ENCODE measurements at regions not wholly inside any gene's neighbourhood (a gene's known extent, or its start where the extent isn't known, plus 50 kb on each side); places are given as distances from the start of the nearest gene placed in this dataset.

DNA sequence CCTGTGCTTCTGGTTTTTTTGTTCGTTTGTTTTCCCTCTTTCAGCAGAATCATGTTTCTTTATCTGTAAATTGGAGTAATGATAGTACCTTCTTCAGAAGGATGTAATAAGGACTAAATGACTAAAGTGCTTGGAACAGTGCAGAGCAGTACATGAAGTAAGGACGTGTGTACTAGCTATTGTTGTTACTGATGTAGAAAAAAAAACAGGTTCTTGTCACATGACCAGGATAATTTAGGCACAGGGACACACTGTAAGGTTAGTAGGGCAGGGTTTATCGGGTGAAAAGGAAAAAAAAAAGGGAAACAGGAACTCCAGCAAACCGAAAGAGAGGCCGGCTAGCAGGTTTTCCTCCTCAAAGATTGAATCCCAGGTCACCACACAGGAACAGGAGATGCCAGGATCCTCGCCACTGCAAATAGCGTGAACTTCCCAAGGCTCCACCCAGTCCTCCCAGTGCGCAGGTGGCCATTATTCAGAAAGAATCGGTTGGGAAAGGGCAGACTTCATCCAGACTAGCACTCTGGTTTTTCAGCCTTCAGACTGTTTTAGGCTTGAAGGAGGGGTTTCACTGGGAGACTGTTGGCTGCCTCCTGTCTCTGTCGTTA, 63.8 kb upstream of the PRRC2C start:
- H3K27ac ChIP-seq = no peak overlapping the region
- no peaks in the 10 kb centered on the region for H3K9me3 ChIP-seq
- intact Hi-C loops (cut with DNase I; ENCODE audit: low total_unique reads) (no loop called here), in situ Hi-C loops (cut with MboI; ENCODE audit: low sequenced_read_pairs in 4 of 4) (no loop called here)
- ATAC-seq (no peak), DNase-seq (no peak)
- no peak overlapping the region for H3K4me3 ChIP-seq
- no peaks in the 10 kb centered on the region for H3K27me3 ChIP-seq
- no peaks in the 10 kb centered on the region for H3K36me3 ChIP-seq
- TF ChIP-seq, protein P1, sequence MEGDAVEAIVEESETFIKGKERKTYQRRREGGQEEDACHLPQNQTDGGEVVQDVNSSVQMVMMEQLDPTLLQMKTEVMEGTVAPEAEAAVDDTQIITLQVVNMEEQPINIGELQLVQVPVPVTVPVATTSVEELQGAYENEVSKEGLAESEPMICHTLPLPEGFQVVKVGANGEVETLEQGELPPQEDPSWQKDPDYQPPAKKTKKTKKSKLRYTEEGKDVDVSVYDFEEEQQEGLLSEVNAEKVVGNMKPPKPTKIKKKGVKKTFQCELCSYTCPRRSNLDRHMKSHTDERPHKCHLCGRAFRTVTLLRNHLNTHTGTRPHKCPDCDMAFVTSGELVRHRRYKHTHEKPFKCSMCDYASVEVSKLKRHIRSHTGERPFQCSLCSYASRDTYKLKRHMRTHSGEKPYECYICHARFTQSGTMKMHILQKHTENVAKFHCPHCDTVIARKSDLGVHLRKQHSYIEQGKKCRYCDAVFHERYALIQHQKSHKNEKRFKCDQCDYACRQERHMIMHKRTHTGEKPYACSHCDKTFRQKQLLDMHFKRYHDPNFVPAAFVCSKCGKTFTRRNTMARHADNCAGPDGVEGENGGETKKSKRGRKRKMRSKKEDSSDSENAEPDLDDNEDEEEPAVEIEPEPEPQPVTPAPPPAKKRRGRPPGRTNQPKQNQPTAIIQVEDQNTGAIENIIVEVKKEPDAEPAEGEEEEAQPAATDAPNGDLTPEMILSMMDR (IDR thresholded peaks at IDR 0.05 in 4 of 5, conservative IDR thresholded peaks at IDR 0.05 in 1 of 5) = no peak
- TF ChIP-seq POLR2A (IDR thresholded peaks at IDR 0.05) = no peak
- H3K4me1 ChIP-seq = no peaks in the 10 kb centered on the region

DNA sequence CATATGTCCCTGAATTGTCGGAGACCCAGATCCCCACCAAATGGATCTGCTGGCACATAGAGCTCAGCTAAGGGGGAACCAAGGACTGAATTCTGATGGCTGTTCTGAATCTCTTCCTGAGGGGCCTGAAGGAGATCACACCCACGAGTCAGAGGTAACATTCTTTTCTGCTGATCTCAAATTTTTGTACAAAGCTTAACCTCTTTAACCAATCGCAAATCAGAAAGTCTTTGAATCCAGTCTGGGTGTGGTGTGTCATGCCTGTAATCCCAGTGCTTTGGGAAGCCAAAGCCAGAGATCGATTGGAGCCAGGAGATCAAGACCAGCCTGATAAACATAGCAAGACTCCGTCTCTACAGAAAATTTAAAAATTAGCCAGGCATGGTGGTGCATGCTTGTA, 62.8 kb upstream of the PRRC2C start:
- TF ChIP-seq, protein P1 (IDR thresholded peaks at IDR 0.05 in 4 of 5, conservative IDR thresholded peaks at IDR 0.05 in 1 of 5) = no peak
- no peak for TF ChIP-seq POLR2A (IDR thresholded peaks at IDR 0.05)

DNA sequence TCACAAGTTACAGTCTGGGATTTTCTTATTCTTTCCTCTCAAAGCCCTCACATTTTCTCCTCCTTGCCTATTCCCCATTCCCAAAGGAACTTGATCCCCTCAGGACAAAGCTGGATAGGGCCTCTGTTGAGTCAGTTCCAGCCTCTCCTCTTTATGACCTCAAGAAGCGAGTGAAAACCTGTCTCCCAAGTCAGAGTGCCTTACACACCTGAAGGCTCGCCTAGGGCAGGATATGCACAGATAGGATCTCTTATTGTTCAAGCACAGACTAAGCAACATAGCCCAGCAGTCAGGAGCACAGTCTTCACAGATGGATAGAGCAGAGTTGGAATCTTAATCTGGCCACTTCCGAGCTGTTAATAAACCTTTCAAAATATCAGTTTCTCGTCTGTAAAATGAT, 60.8 kb upstream of the PRRC2C start:
- intact Hi-C loops (cut with DNase I; ENCODE audit: low total_unique reads) (no loop called here), in situ Hi-C loops (cut with MboI; ENCODE audit: low sequenced_read_pairs in 4 of 4) (no loop called here)
- no peaks in the 10 kb centered on the region for H3K27me3 ChIP-seq
- no peak overlapping the region for H3K27ac ChIP-seq
- TF ChIP-seq, protein P1 (IDR thresholded peaks at IDR 0.05 in 4 of 5, conservative IDR thresholded peaks at IDR 0.05 in 1 of 5) = no peak
- no peak for TF ChIP-seq POLR2A (IDR thresholded peaks at IDR 0.05)
- no peak overlapping the region for H3K4me3 ChIP-seq
- DNase-seq = no peak
- no peaks in the 10 kb centered on the region for H3K9me3 ChIP-seq
- peaks cover 0 to 3% of the 10 kb centered on the region in 2 donors for H3K4me1 ChIP-seq
- no peaks in the 10 kb centered on the region for H3K36me3 ChIP-seq
- no peak for ATAC-seq

More for the DNA sequence above, 62.8 kb upstream of the PRRC2C start:
- Histone ChIP-seq H3K36me3 (no peaks in the 10 kb centered on the region), H3K4me1 (no peaks in the 10 kb centered on the region), H3K27ac (no peak overlapping the region), H3K9me3 (no peaks in the 10 kb centered on the region), H3K27me3 (no peaks in the 10 kb centered on the region), H3K4me3 (no peak overlapping the region)
- intact Hi-C loops (cut with DNase I; ENCODE audit: low total_unique reads) (no loop called here), in situ Hi-C loops (cut with MboI; ENCODE audit: low sequenced_read_pairs in 4 of 4) (no loop called here)
- DNase-seq = no peak
- no peak for ATAC-seq

DNA sequence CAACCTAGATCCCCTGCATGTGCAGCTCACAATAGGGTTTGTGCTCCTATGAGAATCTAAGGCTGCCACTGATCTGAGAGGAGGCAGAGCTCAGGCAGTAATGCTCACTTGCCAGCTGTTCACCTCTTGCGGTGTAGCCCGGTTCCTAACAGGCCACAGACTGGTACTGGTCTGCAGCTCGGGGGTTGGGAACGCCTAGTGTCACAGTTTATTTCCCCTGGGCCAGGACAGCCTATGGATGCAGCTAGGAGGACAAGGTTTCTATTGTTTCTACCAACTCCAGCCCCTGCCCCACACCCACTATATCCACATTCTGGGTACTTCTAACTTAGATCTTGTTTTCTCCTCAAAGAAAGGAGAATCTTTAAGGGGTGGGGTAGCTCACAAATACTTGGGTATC, 58.7 kb upstream of the PRRC2C start:
- Histone ChIP-seq H3K4me1 (peaks cover 0 to 3% of the 10 kb centered on the region in 2 donors), H3K9me3 (no peaks in the 10 kb centered on the region), H3K27me3 (no peaks in the 10 kb centered on the region), H3K4me3 (no peak overlapping the region), H3K36me3 (no peaks in the 10 kb centered on the region), H3K27ac (no peak overlapping the region)
- in situ Hi-C loops (cut with MboI; ENCODE audit: low sequenced_read_pairs in 4 of 4) (no loop called here), intact Hi-C loops (cut with DNase I; ENCODE audit: low total_unique reads) (no loop called here)
- DNase-seq (no peak), ATAC-seq (no peak)
- TF ChIP-seq, protein P1 (IDR thresholded peaks at IDR 0.05 in 4 of 5, conservative IDR thresholded peaks at IDR 0.05 in 1 of 5) = no peak
- no peak for TF ChIP-seq POLR2A (IDR thresholded peaks at IDR 0.05)

All from gastrocnemius medialis (tissue), 4 donors.